Panc1 (cell line): ENCODE measurements at regions not wholly inside any gene's neighbourhood (a gene's known extent, or its start where the extent isn't known, plus 50 kb on each side); places are given as distances from the start of the nearest gene placed in this dataset.

Source experiments
- POLR2AphosphoS5 ChIP-seq: IDR thresholded peaks from 2 replicates; pipeline ENCODE4 v1.6.1; 2012; ENCODE audit warnings: mild to moderate bottlenecking, low read depth, low read length, moderate library complexity
- TCF7L2 ChIP-seq: IDR thresholded peaks from 2 replicates; pipeline ENCODE4 v1.6.1; 2011; ENCODE audit warnings: mild to moderate bottlenecking, low read depth, low read length, inconsistent platforms
- TF ChIP-seq, protein P1 (sequence below): fragments of 450-650 bp; IDR thresholded peaks from 2 replicates; pipeline ENCODE4 v1.5.1; 2017; ENCODE audit warnings: mild to moderate bottlenecking
- TF ChIP-seq, protein P2 (sequence below), 2 experiments: IDR thresholded peaks; 2 replicates each; pipeline ENCODE4 v1.6.1; 2011 to 2012; ENCODE audit warnings: low read depth in 2 of 2, control low read depth in 1 of 2, low read length in 1 of 2, mild to moderate bottlenecking in 1 of 2, moderate library complexity in 1 of 2; ENCODE audit not compliant: insufficient read depth in 1 of 2

DNA sequence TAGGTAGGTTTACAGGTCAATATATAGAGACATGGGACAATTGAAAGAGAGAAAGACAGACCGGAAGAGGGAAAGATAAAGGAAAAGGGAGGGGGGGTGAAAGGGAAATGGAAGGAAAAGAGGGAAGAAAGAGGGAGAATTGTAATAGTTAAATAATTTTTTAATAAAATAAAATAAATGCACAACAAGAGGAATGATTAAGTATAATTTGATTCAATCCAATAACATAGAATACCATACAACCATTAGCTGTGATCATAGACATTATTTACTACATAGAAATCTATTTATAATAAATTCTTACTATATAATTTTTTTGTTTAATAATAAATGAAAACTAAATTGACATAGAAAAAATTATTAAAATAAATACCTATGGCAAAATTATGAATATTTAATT is 330.7 kb downstream of the NR4A2 start:
- TF ChIP-seq, protein P1, sequence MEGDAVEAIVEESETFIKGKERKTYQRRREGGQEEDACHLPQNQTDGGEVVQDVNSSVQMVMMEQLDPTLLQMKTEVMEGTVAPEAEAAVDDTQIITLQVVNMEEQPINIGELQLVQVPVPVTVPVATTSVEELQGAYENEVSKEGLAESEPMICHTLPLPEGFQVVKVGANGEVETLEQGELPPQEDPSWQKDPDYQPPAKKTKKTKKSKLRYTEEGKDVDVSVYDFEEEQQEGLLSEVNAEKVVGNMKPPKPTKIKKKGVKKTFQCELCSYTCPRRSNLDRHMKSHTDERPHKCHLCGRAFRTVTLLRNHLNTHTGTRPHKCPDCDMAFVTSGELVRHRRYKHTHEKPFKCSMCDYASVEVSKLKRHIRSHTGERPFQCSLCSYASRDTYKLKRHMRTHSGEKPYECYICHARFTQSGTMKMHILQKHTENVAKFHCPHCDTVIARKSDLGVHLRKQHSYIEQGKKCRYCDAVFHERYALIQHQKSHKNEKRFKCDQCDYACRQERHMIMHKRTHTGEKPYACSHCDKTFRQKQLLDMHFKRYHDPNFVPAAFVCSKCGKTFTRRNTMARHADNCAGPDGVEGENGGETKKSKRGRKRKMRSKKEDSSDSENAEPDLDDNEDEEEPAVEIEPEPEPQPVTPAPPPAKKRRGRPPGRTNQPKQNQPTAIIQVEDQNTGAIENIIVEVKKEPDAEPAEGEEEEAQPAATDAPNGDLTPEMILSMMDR = no peak
- no peak for TF ChIP-seq POLR2AphosphoS5
- TF ChIP-seq, protein P2, sequence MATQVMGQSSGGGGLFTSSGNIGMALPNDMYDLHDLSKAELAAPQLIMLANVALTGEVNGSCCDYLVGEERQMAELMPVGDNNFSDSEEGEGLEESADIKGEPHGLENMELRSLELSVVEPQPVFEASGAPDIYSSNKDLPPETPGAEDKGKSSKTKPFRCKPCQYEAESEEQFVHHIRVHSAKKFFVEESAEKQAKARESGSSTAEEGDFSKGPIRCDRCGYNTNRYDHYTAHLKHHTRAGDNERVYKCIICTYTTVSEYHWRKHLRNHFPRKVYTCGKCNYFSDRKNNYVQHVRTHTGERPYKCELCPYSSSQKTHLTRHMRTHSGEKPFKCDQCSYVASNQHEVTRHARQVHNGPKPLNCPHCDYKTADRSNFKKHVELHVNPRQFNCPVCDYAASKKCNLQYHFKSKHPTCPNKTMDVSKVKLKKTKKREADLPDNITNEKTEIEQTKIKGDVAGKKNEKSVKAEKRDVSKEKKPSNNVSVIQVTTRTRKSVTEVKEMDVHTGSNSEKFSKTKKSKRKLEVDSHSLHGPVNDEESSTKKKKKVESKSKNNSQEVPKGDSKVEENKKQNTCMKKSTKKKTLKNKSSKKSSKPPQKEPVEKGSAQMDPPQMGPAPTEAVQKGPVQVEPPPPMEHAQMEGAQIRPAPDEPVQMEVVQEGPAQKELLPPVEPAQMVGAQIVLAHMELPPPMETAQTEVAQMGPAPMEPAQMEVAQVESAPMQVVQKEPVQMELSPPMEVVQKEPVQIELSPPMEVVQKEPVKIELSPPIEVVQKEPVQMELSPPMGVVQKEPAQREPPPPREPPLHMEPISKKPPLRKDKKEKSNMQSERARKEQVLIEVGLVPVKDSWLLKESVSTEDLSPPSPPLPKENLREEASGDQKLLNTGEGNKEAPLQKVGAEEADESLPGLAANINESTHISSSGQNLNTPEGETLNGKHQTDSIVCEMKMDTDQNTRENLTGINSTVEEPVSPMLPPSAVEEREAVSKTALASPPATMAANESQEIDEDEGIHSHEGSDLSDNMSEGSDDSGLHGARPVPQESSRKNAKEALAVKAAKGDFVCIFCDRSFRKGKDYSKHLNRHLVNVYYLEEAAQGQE (IDR thresholded peaks at IDR 0.05; ENCODE audit: insufficient read depth in 1 of 2, low read depth in 2 of 2, low read length in 1 of 2) = no peak
- TF ChIP-seq TCF7L2 = no peak
